HFFc6 (cell line): ENCODE measurements at regions not wholly inside any gene's neighbourhood (a gene's known extent, or its start where the extent isn't known, plus 50 kb on each side); places are given as distances from the start of the nearest gene placed in this dataset.

Source experiments
- DNase-seq: peaks from one replicate; pipeline ENCODE4 v3.0.0-alpha.2; 2018
- H3K27ac Mint-ChIP-seq: 2 replicates; pipeline ENCODE4 v1.8.0; 2020; ENCODE audit warnings: mild to moderate bottlenecking, mixed read lengths
- H3K27me3 Mint-ChIP-seq: 2 replicates; pipeline ENCODE4 v1.8.0; 2021; ENCODE audit warnings: mild to moderate bottlenecking, moderate library complexity, mixed read lengths; ENCODE audit not compliant: insufficient read depth
- H3K36me3 Mint-ChIP-seq: 2 replicates; pipeline ENCODE4 v1.8.0; 2021; ENCODE audit warnings: low read depth, mixed read lengths
- H3K4me1 Mint-ChIP-seq: 2 replicates; pipeline ENCODE4 v1.8.0; 2020; ENCODE audit warnings: low read depth, mixed read lengths
- H3K4me3 Mint-ChIP-seq: 2 replicates; pipeline ENCODE4 v1.8.0; 2020; ENCODE audit warnings: mild to moderate bottlenecking, moderate library complexity, mixed read lengths
- H3K9me3 Mint-ChIP-seq: 2 replicates; pipeline ENCODE4 v1.8.0; 2020; ENCODE audit warnings: mild to moderate bottlenecking, mixed read lengths
- CTCF ChIP-seq: fragments of 200-600 bp; sonication (generic); IDR thresholded peaks from 2 replicates; pipeline ENCODE4 v1.5.0; 2021; ENCODE audit warnings: antibody characterized with exemption, mild to moderate bottlenecking

GRCh38 chr13:73201626-73202025 is 142.8 kb downstream of the KLF5 start:
- no peak overlapping the region for H3K4me3 Mint-ChIP-seq
- no peaks in the 10 kb centered on the region for H3K27me3 Mint-ChIP-seq
- TF ChIP-seq CTCF: no peak
- H3K36me3 Mint-ChIP-seq: no peaks in the 10 kb centered on the region
- peaks cover 49% of the 10 kb centered on the region for H3K4me1 Mint-ChIP-seq
- no peaks in the 10 kb centered on the region for H3K9me3 Mint-ChIP-seq
- peak overlapping the region; percentile 58 for H3K27ac Mint-ChIP-seq
- DNase-seq: no peak

GRCh38 chr13:73198991-73199411 is 140.2 kb downstream of the KLF5 start:
- peaks cover 53% of the 10 kb centered on the region for H3K4me1 Mint-ChIP-seq
- no peaks in the 10 kb centered on the region for H3K36me3 Mint-ChIP-seq
- no peaks in the 10 kb centered on the region; the same call in 1 of the 2 replicates for H3K9me3 Mint-ChIP-seq
- H3K27ac Mint-ChIP-seq: no peak overlapping the region
- H3K4me3 Mint-ChIP-seq: no peak overlapping the region
- no peak for TF ChIP-seq CTCF
- no peak for DNase-seq
- no peaks in the 10 kb centered on the region for H3K27me3 Mint-ChIP-seq

- no peak for TF ChIP-seq CTCF
- Mint-ChIP-seq H3K36me3 (no peaks in the 10 kb centered on the region), H3K27me3 (no peaks in the 10 kb centered on the region), H3K4me3 (no peak overlapping the region), H3K27ac (no peak overlapping the region), H3K4me1 (peaks cover 37% of the 10 kb centered on the region), H3K9me3 (no peaks in the 10 kb centered on the region; the same call in 1 of the 2 replicates)
- no peak for DNase-seq
These were observed 136.3 kb downstream of the KLF5 start for GRCh38 chr13:73195091-73195490.

GRCh38 chr13:73194310-73194709 is 135.5 kb downstream of the KLF5 start:
- H3K36me3 Mint-ChIP-seq: no peaks in the 10 kb centered on the region
- no peak for DNase-seq
- TF ChIP-seq CTCF: no peak
- H3K9me3 Mint-ChIP-seq: no peaks in the 10 kb centered on the region; the same call in 1 of the 2 replicates
- peaks cover 39% of the 10 kb centered on the region for H3K4me1 Mint-ChIP-seq
- no peak overlapping the region for H3K27ac Mint-ChIP-seq
- H3K27me3 Mint-ChIP-seq: no peaks in the 10 kb centered on the region
- no peak overlapping the region for H3K4me3 Mint-ChIP-seq

GRCh38 chr13:73193554-73193953 is 134.7 kb downstream of the KLF5 start:
- TF ChIP-seq CTCF: no peak
- no peak for DNase-seq
- no peaks in the 10 kb centered on the region for H3K27me3 Mint-ChIP-seq

GRCh38 chr13:73190477-73190876 is 131.7 kb downstream of the KLF5 start:
- Mint-ChIP-seq H3K27ac (peak overlapping the region; percentile 59), H3K36me3 (no peaks in the 10 kb centered on the region), H3K4me1 (peaks cover 47% of the 10 kb centered on the region), H3K4me3 (peak overlapping the region; percentile 83), H3K27me3 (no peaks in the 10 kb centered on the region), H3K9me3 (no peaks in the 10 kb centered on the region; the same call in 1 of the 2 replicates)
- DNase-seq: no peak
- no peak for TF ChIP-seq CTCF

More at GRCh38 chr13:73193554-73193953, 134.7 kb downstream of the KLF5 start:
- H3K27ac Mint-ChIP-seq: no peak overlapping the region
- no peak overlapping the region for H3K4me3 Mint-ChIP-seq
- H3K4me1 Mint-ChIP-seq: peaks cover 34% of the 10 kb centered on the region
- H3K36me3 Mint-ChIP-seq: no peaks in the 10 kb centered on the region
- H3K9me3 Mint-ChIP-seq: no peaks in the 10 kb centered on the region; the same call in 1 of the 2 replicates
